H1 (cell line): ENCODE measurements at regions not wholly inside any gene's neighbourhood (a gene's known extent, or its start where the extent isn't known, plus 50 kb on each side); places are given as distances from the start of the nearest gene placed in this dataset.
"Not testable (repeated sequence)": the region's sequence is repeated elsewhere in the genome, so short reads cannot be mapped to it uniquely, and the experiment has no call there.

ENCODE experiments used
- CTCF ChIA-PET: fragments of 300-600 bp; sonication (Branson Sonifier 250); formaldehyde crosslinking; loops from one replicate; lab custom pipeline; 2021; ENCODE audit not compliant: partially characterized antibody; lab: Charles Lee
- POLR2A ChIA-PET: fragments of 300-600 bp; sonication (Branson Sonifier 250); formaldehyde crosslinking; loops from one replicate; lab custom pipeline; 2021; ENCODE audit warnings: inconsistent platforms; ENCODE audit not compliant: partially characterized antibody; lab: Charles Lee
- DNase-seq, 2 experiments: peaks; one replicate each; pipeline versions ENCODE4 v3.0.0 to v3.0.0-alpha.2; 2010 to 2022; ENCODE audit warnings: low spot score in 2 of 2, low read depth in 1 of 2, mixed read lengths in 1 of 2
- FAIRE-seq: peaks from 2 replicates; lab custom pipeline; 2011; peaks lifted over from hg19 to GRCh38; lab: Jason Lieb, UNC
- H2AFZ ChIP-seq: 2 replicates; pipeline ENCODE4 v1.8.1; 2012; ENCODE audit warnings: low read length, inconsistent platforms
- H2AK5ac ChIP-seq: 2 replicates; pipeline ENCODE4 v1.6.1; 2013; ENCODE audit warnings: low read depth, low read length
- H2BK120ac ChIP-seq: replicated peaks from 2 replicates; pipeline ENCODE3; 2013; ENCODE audit warnings: low read depth, low read length, inconsistent platforms
- H2BK12ac ChIP-seq: 2 replicates; pipeline ENCODE4 v1.6.1; 2013; ENCODE audit warnings: low read depth, low read length
- H2BK15ac ChIP-seq: 2 replicates; pipeline ENCODE4 v1.6.1; 2013; ENCODE audit warnings: low read length
- H2BK20ac ChIP-seq: 2 replicates; pipeline ENCODE4 v1.6.1; 2013; ENCODE audit warnings: low read length
- H2BK5ac ChIP-seq: 2 replicates; pipeline ENCODE4 v1.6.1; 2013; ENCODE audit warnings: low read depth, low read length
- H3K14ac ChIP-seq: 2 replicates; pipeline ENCODE4 v1.6.1; 2013; ENCODE audit warnings: inconsistent platforms; ENCODE audit not compliant: insufficient read length
- H3K18ac ChIP-seq: 2 replicates; pipeline ENCODE4 v1.6.1; 2013; ENCODE audit warnings: low read length; ENCODE audit errors: extremely low read depth
- H3K23ac ChIP-seq: 2 replicates; pipeline ENCODE4 v1.6.1; 2013; ENCODE audit warnings: inconsistent platforms; ENCODE audit not compliant: insufficient read length
- H3K23me2 ChIP-seq: 2 replicates; pipeline ENCODE4 v1.6.1; 2013; ENCODE audit warnings: low read depth, low read length
- H3K27ac ChIP-seq: 2 replicates; pipeline ENCODE4 v1.6.1; 2011; ENCODE audit warnings: low read depth, low read length, inconsistent platforms
- H3K27me3 ChIP-seq, 4 experiments: replicated peaks in 1 of 4; 1 replicate in 1 of 4; 2 replicates in 3 of 4; pipeline versions ENCODE4 v1.6.1 to v1.8.1; 2011 to 2013; ENCODE audit warnings: low read length in 3 of 4, mild to moderate bottlenecking in 3 of 4, inconsistent platforms in 2 of 4, mixed read lengths in 2 of 4, moderate library complexity in 1 of 4; ENCODE audit not compliant: control insufficient read depth in 3 of 4, insufficient read depth in 3 of 4; ENCODE audit errors: extremely low read depth in 1 of 4
- H3K36me3 ChIP-seq, 4 experiments: 2 replicates each; pipeline versions ENCODE4 v1.6.1 to v1.8.1; 2011 to 2013; ENCODE audit warnings: mild to moderate bottlenecking in 4 of 4, low read length in 3 of 4, moderate library complexity in 2 of 4, control low read depth in 1 of 4, inconsistent platforms in 1 of 4; ENCODE audit not compliant: insufficient read depth in 4 of 4, control insufficient read depth in 2 of 4
- H3K4ac ChIP-seq: replicated peaks from 2 replicates; pipeline ENCODE3; 2013; ENCODE audit warnings: low read length, low read depth, mixed read lengths, inconsistent platforms; ENCODE audit not compliant: insufficient read length
- H3K4me1 ChIP-seq, 4 experiments: replicated peaks in 1 of 4; 1 replicate in 1 of 4; 2 replicates in 3 of 4; pipeline versions ENCODE4 v1.6.1 to v1.8.1; 2011 to 2013; ENCODE audit warnings: low read length in 3 of 4, inconsistent platforms in 2 of 4, mixed read lengths in 1 of 4; ENCODE audit not compliant: insufficient read depth in 4 of 4, control insufficient read depth in 3 of 4
- H3K4me2 ChIP-seq, 2 experiments: 2 replicates each; pipeline versions ENCODE4 v1.6.1 to v1.8.1; 2011 to 2013; ENCODE audit warnings: low read depth in 2 of 2, low read length in 2 of 2, control low read depth in 1 of 2, inconsistent platforms in 1 of 2, mild to moderate bottlenecking in 1 of 2; ENCODE audit not compliant: insufficient read depth in 1 of 2
- H3K4me3 ChIP-seq, 4 experiments: fragments of 200-600, 300-600 bp in 1 of 4; sonication (generic), shearing (Covaris generic), sonication (Bioruptor Twin) in 1 of 4; 2 replicates each; pipeline versions ENCODE4 v1.5.1 to v1.8.1; 2011 to 2016; ENCODE audit warnings: low read length in 4 of 4, low read depth in 3 of 4, control low read depth in 2 of 4, inconsistent platforms in 2 of 4, mild to moderate bottlenecking in 2 of 4, mixed read lengths in 1 of 4, moderate library complexity in 1 of 4; ENCODE audit not compliant: insufficient read depth in 2 of 4; ENCODE audit errors: extremely low read depth in 1 of 4
- H3K56ac ChIP-seq: replicated peaks from 2 replicates; pipeline ENCODE3; 2013; ENCODE audit warnings: low read depth, mild to moderate bottlenecking, mixed read lengths, low read length, inconsistent platforms; ENCODE audit not compliant: insufficient read length
- H3K79me1 ChIP-seq: 2 replicates; pipeline ENCODE4 v1.6.1; 2013; ENCODE audit warnings: low read depth, low read length, control low read depth
- H3K79me2 ChIP-seq, 2 experiments: 2 replicates each; pipeline versions ENCODE4 v1.6.1 to v1.8.1; 2012 to 2013; ENCODE audit warnings: low read length in 2 of 2, mild to moderate bottlenecking in 2 of 2, inconsistent platforms in 1 of 2; ENCODE audit not compliant: insufficient read depth in 2 of 2, control insufficient read depth in 1 of 2
- H3K9ac ChIP-seq, 4 experiments: replicated peaks in 1 of 4; 1 replicate in 1 of 4; 2 replicates in 3 of 4; pipeline versions ENCODE4 v1.6.1 to v1.8.1; 2011 to 2013; ENCODE audit warnings: low read depth in 3 of 4, low read length in 3 of 4, control low read depth in 2 of 4, mild to moderate bottlenecking in 2 of 4, moderate library complexity in 2 of 4, inconsistent platforms in 1 of 4; ENCODE audit errors: extremely low read depth in 1 of 4
- H3K9me3 ChIP-seq, 2 experiments: 2 replicates each; pipeline versions ENCODE4 v1.6.1 to v1.8.1; 2012 to 2013; ENCODE audit warnings: mild to moderate bottlenecking in 2 of 2, moderate library complexity in 2 of 2, control low read depth in 1 of 2, inconsistent platforms in 1 of 2, low read depth in 1 of 2, low read length in 1 of 2, mixed read lengths in 1 of 2; ENCODE audit not compliant: insufficient read depth in 2 of 2
- H4K20me1 ChIP-seq, 2 experiments: replicated peaks in 1 of 2; 2 replicates each; pipeline versions ENCODE3 to v1.8.1; 2011 to 2013; ENCODE audit warnings: inconsistent platforms in 2 of 2, low read length in 2 of 2, mild to moderate bottlenecking in 1 of 2; ENCODE audit not compliant: insufficient read depth in 2 of 2, control insufficient read depth in 1 of 2
- H4K5ac ChIP-seq: 2 replicates; pipeline ENCODE4 v1.6.1; 2013; ENCODE audit warnings: low read length, low read depth, mixed read lengths, inconsistent platforms; ENCODE audit not compliant: insufficient read length
- H4K8ac ChIP-seq: 2 replicates; pipeline ENCODE4 v1.8.0; 2013; ENCODE audit warnings: mild to moderate bottlenecking, moderate library complexity, low read length, inconsistent platforms; ENCODE audit not compliant: insufficient read depth; ENCODE audit errors: extremely low read depth
- H4K91ac ChIP-seq: replicated peaks from 2 replicates; pipeline ENCODE3; 2013; ENCODE audit warnings: low read length, mixed read lengths, inconsistent platforms; ENCODE audit not compliant: insufficient read length
- BRCA1 ChIP-seq: IDR thresholded peaks from 2 replicates; pipeline ENCODE4 v1.6.1; 2012; ENCODE audit warnings: low read depth, low read length, improper control_type of control experiment
- JUND ChIP-seq: IDR thresholded peaks from 2 replicates; pipeline ENCODE4 v1.6.1; 2011; ENCODE audit warnings: mild to moderate bottlenecking, improper control_type of control experiment, low read length
- KDM4A ChIP-seq: IDR thresholded peaks from one replicate; pipeline ENCODE4 v1.7.1; 2012; ENCODE audit warnings: low read depth, mild to moderate bottlenecking, moderate library complexity, low read length, inconsistent platforms; ENCODE audit not compliant: severe bottlenecking
- POLR2AphosphoS5 ChIP-seq: IDR thresholded peaks from 2 replicates; pipeline ENCODE4 v1.6.1; 2011; ENCODE audit warnings: low read depth, low read length
- SP1 ChIP-seq: IDR thresholded peaks from 2 replicates; pipeline ENCODE4 v1.6.1; 2011; ENCODE audit warnings: low read depth, low read length
- WGBS, 2 experiments: shearing (Covaris generic) in 1 of 2; methylation state at CpG; one replicate each; pipeline versions ENCODE4 v1.1.6 to v1.1.7; 2013 to 2015; ENCODE audit warnings: low lambda C conversion rate in 2 of 2, mixed read lengths in 2 of 2, inconsistent platforms in 1 of 2, low coverage in 1 of 2, missing lambda C conversion rate in 1 of 2; ENCODE audit not compliant: insufficient replicate concordance in 2 of 2, insufficient coverage in 1 of 2, insufficient read length in 1 of 2; ENCODE audit errors: extremely low coverage in 1 of 2, missing lambda C conversion rate in 1 of 2; 5-methylcytosine and 5-hydroxymethylcytosine counted together

- TF ChIP-seq BRCA1 (no peak), JUND (no peak), KDM4A (no peak), SP1 (no peak), POLR2AphosphoS5 (no peak)
Observed at GRCh38 chr6:21946298-21946783, 350.5 kb downstream of the PRL start (continued).

- H2BK5ac ChIP-seq, DNase-seq, H3K36me3 ChIP-seq, FAIRE-seq, H2BK15ac ChIP-seq, CTCF ChIA-PET, H4K91ac ChIP-seq, H3K9me3 ChIP-seq, H3K18ac ChIP-seq, H3K4me1 ChIP-seq, H3K27me3 ChIP-seq, H3K9ac ChIP-seq, H3K23me2 ChIP-seq, H3K4me2 ChIP-seq, H3K23ac ChIP-seq, H3K14ac ChIP-seq, H3K27ac ChIP-seq, H2AFZ ChIP-seq, H2BK120ac ChIP-seq, H3K56ac ChIP-seq, H2BK12ac ChIP-seq, H3K4me3 ChIP-seq, H3K79me1 ChIP-seq, POLR2A ChIA-PET, H4K20me1 ChIP-seq, H2AK5ac ChIP-seq, H2BK20ac ChIP-seq, H4K8ac ChIP-seq, H3K4ac ChIP-seq, H4K5ac ChIP-seq: not testable (repeated sequence)
- H3K79me2 ChIP-seq = peaks cover 0 to 17% of the 10 kb centered on the region in 2 experiments; a peak in 2 of 4 replicates
- WGBS, 2 experiments = 87% methylated on average over 3 of the region's 3 CpGs; no CpG with 5 or more reads in 1 of the 2 experiments
Observed at GRCh38 chr6:21947227-21947626, 349.6 kb downstream of the PRL start.
